Small intestine (tissue), 7 donors: ENCODE measurements at regions not wholly inside any gene's neighbourhood (a gene's known extent, or its start where the extent isn't known, plus 50 kb on each side); places are given as distances from the start of the nearest gene placed in this dataset.

Experiments
- DNase-seq, 2 donors: peaks; one replicate each; pipeline versions ENCODE4 v3.0.0 to v3.0.0-alpha.2; 2013
- FAIRE-seq: peaks from 2 replicates; lab custom pipeline; 2012; peaks lifted over from hg19 to GRCh38; lab: Jason Lieb, UNC
- H3K27ac ChIP-seq, 3 donors: one replicate each; pipeline ENCODE4 v1.5.1; 2013; ENCODE audit warnings: low read length in 2 of 3, mild to moderate bottlenecking in 2 of 3, control low read depth in 1 of 3, inconsistent platforms in 1 of 3, low read depth in 1 of 3, moderate library complexity in 1 of 3
- H3K27me3 ChIP-seq, 3 donors: one replicate each; pipeline ENCODE4 v1.6.1; 2013; ENCODE audit warnings: low read length in 3 of 3, inconsistent platforms in 1 of 3; ENCODE audit not compliant: control insufficient read depth in 3 of 3, insufficient read depth in 3 of 3
- H3K36me3 ChIP-seq, 3 donors: one replicate each; pipeline ENCODE4 v1.6.1; 2013; ENCODE audit warnings: low read length in 3 of 3, inconsistent platforms in 1 of 3, low read depth in 1 of 3, mild to moderate bottlenecking in 1 of 3, moderate library complexity in 1 of 3; ENCODE audit not compliant: control insufficient read depth in 3 of 3, insufficient read depth in 2 of 3
- H3K4me1 ChIP-seq, 3 donors: one replicate each; pipeline ENCODE4 v1.6.1; 2013; ENCODE audit warnings: low read length in 2 of 3, inconsistent platforms in 1 of 3, low read depth in 1 of 3, mild to moderate bottlenecking in 1 of 3, moderate library complexity in 1 of 3; ENCODE audit not compliant: control insufficient read depth in 3 of 3, insufficient read depth in 2 of 3
- H3K4me3 ChIP-seq, 3 donors: one replicate each; pipeline ENCODE4 v1.5.1; 2013; ENCODE audit warnings: low read length in 3 of 3, control low read depth in 1 of 3, inconsistent platforms in 1 of 3, low read depth in 1 of 3, mild to moderate bottlenecking in 1 of 3, moderate library complexity in 1 of 3
- H3K9me3 ChIP-seq, 2 donors: one replicate each; pipeline ENCODE4 v1.6.1; 2013; ENCODE audit warnings: low read depth in 1 of 2, low read length in 1 of 2; ENCODE audit not compliant: control insufficient read depth in 2 of 2, insufficient read depth in 1 of 2
- WGBS, 3 donors: extraction: QIAGEN DNeasy Blood & Tissue Kit; methylation state at CpG; one replicate each; pipeline ENCODE4 v1.1.7; 2013; 5-methylcytosine and 5-hydroxymethylcytosine counted together
- donor health status: healthy with polysubstance abuse.
- donor health status: control.
- donor health status: control.
- donor health status: Bipolar disorder and iron deficiency.
- donor health status: healthy.

DNA sequence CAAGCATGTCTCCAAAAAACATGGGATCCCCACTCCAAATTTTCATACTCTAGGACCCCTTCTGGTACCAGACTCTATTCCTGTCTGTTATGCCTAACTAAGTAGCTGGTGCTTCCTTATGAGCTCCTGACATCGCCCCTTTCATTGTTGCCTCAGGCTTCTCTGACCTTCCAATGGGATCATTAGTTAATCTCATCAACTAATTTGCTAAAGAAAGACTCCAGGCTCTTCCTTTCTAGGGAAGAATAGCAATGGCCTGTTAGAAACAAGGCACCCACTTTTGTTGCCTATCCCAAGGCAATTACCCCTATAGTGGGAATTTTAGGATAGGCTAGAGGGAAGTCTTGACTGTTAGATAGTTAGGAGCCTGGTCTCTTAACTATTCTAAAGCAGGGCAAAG is 369.5 kb downstream of the MLLT3 start:
- Histone ChIP-seq H3K27me3 (peaks cover 0 to 3% (median 0%) of the 10 kb centered on the region in 3 donors), H3K27ac (no peak overlapping the region), H3K4me3 (no peak overlapping the region), H3K4me1 (no peaks in the 10 kb centered on the region), H3K36me3 (no peaks in the 10 kb centered on the region), H3K9me3 (peaks cover 0 to 6% of the 10 kb centered on the region in 2 donors)
- 89 to 96% (median 91%) methylated on average over 1 of the region's 1 CpG for WGBS, 3 donors
- no peak for DNase-seq
- no peak for FAIRE-seq

DNA sequence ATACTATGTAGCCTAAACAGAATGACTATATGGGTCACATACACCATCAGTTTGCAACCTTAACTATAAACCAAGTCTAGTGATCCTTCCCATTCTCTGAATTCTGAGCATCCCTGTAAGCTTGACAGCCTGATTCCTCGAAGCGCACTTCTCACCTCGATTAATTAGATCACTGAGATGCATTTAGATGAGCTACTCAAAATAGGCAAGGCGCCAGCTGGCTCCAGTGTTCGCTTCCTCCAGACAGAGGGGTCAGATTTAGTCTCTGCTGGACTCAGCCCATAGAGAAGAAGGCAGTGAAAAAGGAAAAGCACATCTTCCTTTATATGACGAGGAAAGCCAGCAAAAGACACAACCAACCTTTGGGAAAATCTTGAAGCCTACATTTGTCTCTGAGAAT is 371.5 kb downstream of the MLLT3 start:
- DNase-seq (no peak), FAIRE-seq (no peak)
- H3K27me3 ChIP-seq, result peaks cover 0 to 3% (median 0%) of the 10 kb centered on the region in 3 donors
- no peaks in the 10 kb centered on the region for H3K4me1 ChIP-seq
- H3K4me3 ChIP-seq, result no peak overlapping the region
- no peak overlapping the region for H3K27ac ChIP-seq
- no peaks in the 10 kb centered on the region for H3K36me3 ChIP-seq
- 73 to 85% (median 81%) methylated on average over 6 of the region's 6 CpGs for WGBS, 3 donors
- peaks cover 0 to 6% of the 10 kb centered on the region in 2 donors for H3K9me3 ChIP-seq

DNA sequence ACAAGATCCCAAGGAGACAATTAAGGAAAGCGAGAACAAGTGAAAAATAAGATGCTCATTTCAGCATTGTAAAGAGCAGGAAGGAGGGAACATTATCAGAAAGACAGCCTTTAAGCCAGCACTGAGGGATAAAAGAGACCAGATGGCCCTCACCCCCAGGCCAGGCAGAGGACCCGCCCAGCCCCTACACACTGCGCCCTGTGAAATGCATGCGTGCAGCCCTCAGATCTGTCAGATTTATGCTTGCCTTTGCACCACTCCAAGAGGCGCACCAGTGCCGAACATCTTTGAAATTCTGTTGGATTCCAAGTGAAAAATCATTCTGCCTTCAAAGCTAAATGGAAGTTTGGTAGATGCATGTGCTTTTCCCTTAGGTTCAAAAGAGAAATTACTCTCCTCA is 378.0 kb downstream of the MLLT3 start:
- Histone ChIP-seq H3K27me3 (no peaks in the 10 kb centered on the region), H3K4me3 (no peak overlapping the region), H3K36me3 (no peaks in the 10 kb centered on the region), H3K27ac (no peak overlapping the region), H3K9me3 (peaks cover 0 to 6% of the 10 kb centered on the region in 2 donors), H3K4me1 (no peaks in the 10 kb centered on the region)
- DNase-seq (no peak), FAIRE-seq (no peak)
- 82 to 93% (median 92%) methylated on average over 6 of the region's 6 CpGs for WGBS, 3 donors

DNA sequence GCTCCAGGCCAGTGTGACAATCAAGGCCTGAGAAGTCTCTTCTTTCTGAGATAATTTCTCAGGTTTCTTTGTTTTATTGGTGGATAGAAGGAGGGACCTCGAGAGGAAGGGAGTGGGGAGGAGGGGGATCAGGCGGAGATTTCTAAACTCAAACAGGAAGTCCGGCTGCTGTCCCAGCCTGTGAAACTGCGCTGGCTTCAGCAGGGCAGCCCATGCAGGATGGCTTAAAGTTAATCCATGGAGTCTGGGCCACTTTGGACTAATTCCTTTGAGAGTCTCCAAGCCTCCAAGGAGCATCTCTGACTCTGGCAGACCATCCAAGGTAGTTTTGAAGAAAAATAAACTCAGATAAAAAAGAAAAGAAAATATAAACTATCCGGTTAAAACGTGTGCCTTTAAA is 378.5 kb downstream of the MLLT3 start:
- FAIRE-seq (no peak), DNase-seq (no peak)
- 57 to 77% (median 74%) methylated on average over 6 of the region's 6 CpGs for WGBS, 3 donors

DNA sequence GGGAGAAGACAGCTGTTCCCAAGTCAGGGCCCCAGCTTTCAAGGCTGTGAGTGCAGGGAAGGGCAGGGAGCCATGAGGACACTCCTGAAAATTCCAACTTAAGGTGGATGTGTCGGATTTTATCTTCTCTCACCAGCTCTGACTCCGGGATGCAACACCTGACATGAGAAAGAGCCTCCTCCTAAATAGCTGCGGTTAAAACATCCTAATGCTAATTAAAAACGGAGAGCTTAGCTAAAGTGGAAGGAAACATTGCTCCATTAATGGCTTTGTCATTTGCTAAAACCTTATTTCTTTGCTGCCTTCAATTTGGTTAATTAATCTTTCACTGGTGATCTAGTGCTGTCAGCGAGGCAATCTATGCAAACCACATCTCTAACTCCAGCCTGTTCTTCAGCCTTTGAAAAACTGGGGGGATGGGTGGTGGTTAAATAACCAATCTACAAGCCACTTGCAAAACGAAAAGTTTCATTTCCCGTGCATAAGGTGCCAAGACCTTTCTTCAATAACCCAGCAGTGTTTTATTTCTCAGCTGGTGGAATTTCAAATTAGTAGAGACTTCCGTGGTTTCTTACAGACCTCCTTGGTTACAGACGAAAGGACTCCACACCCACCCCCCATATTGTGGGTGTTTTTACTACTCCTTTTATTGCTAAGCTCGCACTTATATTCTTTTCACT is 379.6 kb downstream of the MLLT3 start:
- no peak overlapping the region for H3K4me3 ChIP-seq
- no peaks in the 10 kb centered on the region for H3K4me1 ChIP-seq
- no peaks in the 10 kb centered on the region for H3K36me3 ChIP-seq
- WGBS, 3 donors, result 50 to 57% (median 53%) methylated on average over 10 of the region's 10 CpGs
- H3K9me3 ChIP-seq, result no peaks in the 10 kb centered on the region
- FAIRE-seq, result no peak
- H3K27me3 ChIP-seq, result no peaks in the 10 kb centered on the region
- DNase-seq, result peak in 1 of 2 donors; percentile 14
- H3K27ac ChIP-seq, result no peak overlapping the region

More for the DNA sequence above, 378.5 kb downstream of the MLLT3 start:
- Histone ChIP-seq H3K4me3 (no peak overlapping the region), H3K27me3 (no peaks in the 10 kb centered on the region), H3K27ac (no peak overlapping the region), H3K4me1 (no peaks in the 10 kb centered on the region), H3K36me3 (no peaks in the 10 kb centered on the region), H3K9me3 (peaks cover 0 to 6% of the 10 kb centered on the region in 2 donors)

DNA sequence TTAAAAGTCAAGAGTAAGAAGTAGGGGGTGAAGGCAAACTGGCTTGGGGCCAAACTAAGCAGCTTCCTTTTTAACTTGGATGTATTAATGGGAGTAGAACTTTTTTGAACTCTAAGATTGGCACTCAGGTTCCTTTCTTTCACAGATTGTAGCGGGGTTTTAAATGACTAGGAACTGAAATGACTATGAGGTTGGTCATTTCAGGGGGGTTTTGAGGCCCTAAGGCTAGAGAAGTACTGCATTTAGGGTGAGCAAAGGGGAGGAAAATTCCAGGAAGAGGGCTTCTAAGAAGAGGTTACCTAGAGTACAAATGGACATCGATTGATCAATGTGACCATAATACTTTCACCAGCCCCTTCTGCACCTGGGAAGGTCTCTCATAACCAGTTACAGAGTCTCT is 381.8 kb downstream of the MLLT3 start:
- Histone ChIP-seq H3K27ac (no peak overlapping the region), H3K9me3 (peaks cover 0 to 2% of the 10 kb centered on the region in 2 donors), H3K27me3 (no peaks in the 10 kb centered on the region), H3K36me3 (no peaks in the 10 kb centered on the region), H3K4me3 (no peak overlapping the region), H3K4me1 (no peaks in the 10 kb centered on the region)
- DNase-seq, result no peak
- FAIRE-seq, result no peak
- WGBS, 3 donors, result 71 to 83% (median 76%) methylated on average over 2 of the region's 2 CpGs

DNA sequence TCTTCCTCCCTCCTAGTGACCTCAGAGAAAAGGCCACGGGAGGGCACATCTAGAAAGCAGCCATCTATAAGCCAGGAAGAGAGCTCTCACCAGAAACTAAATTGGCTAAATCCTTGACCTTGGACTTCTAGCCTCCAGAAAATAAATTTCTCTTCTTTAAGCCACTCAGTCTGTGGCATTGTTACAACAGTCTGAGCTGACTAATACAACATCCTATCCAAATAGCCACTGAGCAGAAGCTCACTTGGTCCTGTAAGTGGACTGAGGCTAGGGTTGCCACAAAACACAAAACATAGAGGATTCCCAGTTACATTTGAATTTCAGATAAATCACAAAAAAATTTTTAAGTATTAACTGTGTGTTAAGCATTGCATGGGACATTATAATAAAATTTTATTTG is 383.4 kb downstream of the MLLT3 start:
- no peaks in the 10 kb centered on the region for H3K27me3 ChIP-seq
- no peaks in the 10 kb centered on the region for H3K36me3 ChIP-seq
- no peaks in the 10 kb centered on the region for H3K4me1 ChIP-seq
- 75 to 78% (median 76%) methylated on average over 1 of the region's 1 CpG for WGBS, 3 donors
- no peak overlapping the region for H3K27ac ChIP-seq
- FAIRE-seq, result no peak
- no peak for DNase-seq
- no peak overlapping the region for H3K4me3 ChIP-seq
- H3K9me3 ChIP-seq, result peaks cover 0 to 6% of the 10 kb centered on the region in 2 donors

DNA sequence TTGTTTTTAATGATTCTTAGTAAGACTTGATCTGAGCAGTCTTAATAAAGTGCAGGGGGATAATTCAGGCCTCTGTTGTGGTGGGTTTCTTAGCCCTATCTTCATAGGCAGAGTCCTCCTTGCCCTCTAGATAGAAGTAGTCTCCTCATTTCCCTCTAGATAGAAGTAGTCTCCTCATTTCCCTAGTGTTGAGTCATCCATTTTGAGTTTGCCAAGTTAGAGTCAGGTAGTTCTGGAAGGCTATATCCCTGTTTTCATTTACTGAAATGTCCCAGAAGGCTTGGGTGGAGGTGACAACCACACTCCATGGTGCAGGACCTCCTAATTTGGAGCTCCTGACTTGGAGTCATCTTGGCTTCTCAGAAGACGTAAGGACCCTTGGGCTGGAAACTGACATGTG is 384.6 kb downstream of the MLLT3 start:
- no peak overlapping the region for H3K4me3 ChIP-seq
- no peaks in the 10 kb centered on the region for H3K27me3 ChIP-seq
- H3K9me3 ChIP-seq, result peaks cover 0 to 6% of the 10 kb centered on the region in 2 donors
- DNase-seq, result no peak
- FAIRE-seq, result no peak
- 92 to 94% (median 93%) methylated on average over 1 of the region's 1 CpG for WGBS, 3 donors
- H3K4me1 ChIP-seq, result no peaks in the 10 kb centered on the region
- H3K36me3 ChIP-seq, result no peaks in the 10 kb centered on the region
- no peak overlapping the region for H3K27ac ChIP-seq

DNA sequence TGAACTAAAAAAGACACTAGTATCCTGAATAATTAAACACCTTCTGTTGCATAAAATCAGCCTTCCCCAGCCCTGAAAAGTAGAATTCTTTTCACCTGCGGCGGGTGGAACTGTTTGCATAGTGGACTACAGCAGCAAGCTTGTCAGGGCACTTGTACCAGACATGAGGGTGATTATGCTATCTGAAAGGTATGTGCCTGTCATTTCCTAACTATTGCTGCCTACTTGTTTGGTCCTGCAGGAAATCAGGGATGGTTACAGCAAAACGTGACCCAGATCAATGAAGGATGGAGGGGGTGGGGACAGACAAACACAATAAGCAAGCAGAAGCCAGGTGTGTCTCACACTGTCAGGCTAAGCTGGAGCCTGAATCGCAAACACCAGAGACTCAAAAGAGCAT is 385.6 kb downstream of the MLLT3 start:
- Histone ChIP-seq H3K4me1 (no peaks in the 10 kb centered on the region), H3K36me3 (no peaks in the 10 kb centered on the region), H3K27ac (no peak overlapping the region), H3K27me3 (no peaks in the 10 kb centered on the region), H3K4me3 (no peak overlapping the region), H3K9me3 (peaks cover 0 to 6% of the 10 kb centered on the region in 2 donors)
- DNase-seq (no peak), FAIRE-seq (no peak)
- 68 to 73% (median 69%) methylated on average over 4 of the region's 4 CpGs for WGBS, 3 donors
